NT2/D1 (cell line): ENCODE measurements at regions not wholly inside any gene's neighbourhood (a gene's known extent, or its start where the extent isn't known, plus 50 kb on each side); places are given as distances from the start of the nearest gene placed in this dataset.
"Not testable (repeated sequence)": the region's sequence is repeated elsewhere in the genome, so short reads cannot be mapped to it uniquely, and the experiment has no call there.

Experiments
- YY1 ChIP-seq: IDR thresholded peaks from 2 replicates; pipeline ENCODE4 v1.6.1; 2011; ENCODE audit not compliant: insufficient read length, insufficient read depth
- ZNF274 ChIP-seq: IDR thresholded peaks from 2 replicates; pipeline ENCODE4 v1.6.1; 2011; ENCODE audit warnings: mild to moderate bottlenecking, low read depth, low read length

- TF ChIP-seq ZNF274, YY1: not testable (repeated sequence)
Observed at GRCh38 chr1:8118736-8119135, 92.6 kb upstream of the ERRFI1 start.
